BJ (cell line): ENCODE measurements at regions not wholly inside any gene's neighbourhood (a gene's known extent, or its start where the extent isn't known, plus 50 kb on each side); places are given as distances from the start of the nearest gene placed in this dataset.
A peak's percentile ranks its signal among the peaks of the same experiment; 100 is the strongest.

Source experiments
- CTCF ChIA-PET: fragments of 350-600 bp; formaldehyde crosslinking; extraction: SDS; loops from one replicate; lab custom pipeline; 2021; ENCODE audit warnings: antibody characterized with exemption, inconsistent platforms; lab: Yijun Ruan, JAX
- POLR2A ChIA-PET: fragments of 300-600 bp; sonication (Branson Sonifier 250); formaldehyde crosslinking; extraction: SDS; loops from one replicate; lab custom pipeline; 2021; ENCODE audit warnings: antibody characterized with exemption; lab: Charles Lee
- DNase-seq: peaks from one replicate; pipeline ENCODE4 v3.0.0-alpha.2; 2011; ENCODE audit warnings: low read depth
- H3K27me3 ChIP-seq: 2 replicates; pipeline ENCODE4 v1.6.0; 2011; ENCODE audit warnings: low read length; ENCODE audit not compliant: control insufficient read depth, insufficient read depth
- H3K36me3 ChIP-seq: 2 replicates; pipeline ENCODE4 v1.5.1; 2011; ENCODE audit warnings: low read length; ENCODE audit not compliant: control insufficient read depth, insufficient read depth
- H3K4me3 ChIP-seq: 2 replicates; pipeline ENCODE4 v1.5.1; 2011; ENCODE audit warnings: low read depth, mild to moderate bottlenecking, control low read depth, low read length
- CTCF ChIP-seq: IDR thresholded peaks from 2 replicates; pipeline ENCODE4 v1.5.1; 2011; ENCODE audit warnings: low read depth, mild to moderate bottlenecking, control low read depth, inconsistent platforms, low read length, moderate library complexity; ENCODE audit not compliant: insufficient read depth

GRCh38 chr18:70936160-70936559 is 647.3 kb downstream of the SOCS6 start:
- POLR2A ChIA-PET: no interaction called here
- TF ChIP-seq CTCF: no peak
- Histone ChIP-seq H3K27me3 (no peaks in the 10 kb centered on the region), H3K36me3 (no peaks in the 10 kb centered on the region), H3K4me3 (no peak overlapping the region)
- DNase-seq: no peak
- CTCF ChIA-PET: no interaction called here

- peak; percentile 18; the same call in 1 of the 2 replicates for TF ChIP-seq CTCF
- no peak overlapping the region for H3K4me3 ChIP-seq
- H3K27me3 ChIP-seq: no peaks in the 10 kb centered on the region
- ChIA-PET CTCF (no interaction called here), POLR2A (no interaction called here)
- H3K36me3 ChIP-seq: no peaks in the 10 kb centered on the region
- no peak for DNase-seq
Measured at GRCh38 chr18:70931942-70932814, 643.3 kb downstream of the SOCS6 start.

GRCh38 chr18:70920840-70921374 is 632.1 kb downstream of the SOCS6 start:
- TF ChIP-seq CTCF: no peak
- no peaks in the 10 kb centered on the region for H3K27me3 ChIP-seq
- no peak for DNase-seq
- POLR2A ChIA-PET: no interaction called here
- H3K36me3 ChIP-seq: no peaks in the 10 kb centered on the region
- H3K4me3 ChIP-seq: no peak overlapping the region
- CTCF ChIA-PET: no interaction called here

GRCh38 chr18:70907673-70908072 is 618.8 kb downstream of the SOCS6 start:
- ChIA-PET POLR2A (no interaction called here), CTCF (no interaction called here)

More at GRCh38 chr18:70907673-70908072, 618.8 kb downstream of the SOCS6 start:
- no peak for TF ChIP-seq CTCF
- no peak overlapping the region for H3K4me3 ChIP-seq
- no peaks in the 10 kb centered on the region for H3K36me3 ChIP-seq
- H3K27me3 ChIP-seq: no peaks in the 10 kb centered on the region
- no peak for DNase-seq
